Jurkat, Clone E6-1 (cell line): ENCODE measurements at regions not wholly inside any gene's neighbourhood (a gene's known extent, or its start where the extent isn't known, plus 50 kb on each side); places are given as distances from the start of the nearest gene placed in this dataset.
A peak's percentile ranks its signal among the peaks of the same experiment; 100 is the strongest.
"Not testable (repeated sequence)": the region's sequence is repeated elsewhere in the genome, so short reads cannot be mapped to it uniquely, and the experiment has no call there.

Source experiments
- DNase-seq: peaks from one replicate; pipeline ENCODE4 v3.0.0-alpha.2; 2011; ENCODE audit warnings: low read depth, low spot score
- H3K4me3 ChIP-seq: 2 replicates; pipeline ENCODE4 v1.5.1; 2011; ENCODE audit warnings: mild to moderate bottlenecking, low read length, control low read depth, moderate library complexity

DNA sequence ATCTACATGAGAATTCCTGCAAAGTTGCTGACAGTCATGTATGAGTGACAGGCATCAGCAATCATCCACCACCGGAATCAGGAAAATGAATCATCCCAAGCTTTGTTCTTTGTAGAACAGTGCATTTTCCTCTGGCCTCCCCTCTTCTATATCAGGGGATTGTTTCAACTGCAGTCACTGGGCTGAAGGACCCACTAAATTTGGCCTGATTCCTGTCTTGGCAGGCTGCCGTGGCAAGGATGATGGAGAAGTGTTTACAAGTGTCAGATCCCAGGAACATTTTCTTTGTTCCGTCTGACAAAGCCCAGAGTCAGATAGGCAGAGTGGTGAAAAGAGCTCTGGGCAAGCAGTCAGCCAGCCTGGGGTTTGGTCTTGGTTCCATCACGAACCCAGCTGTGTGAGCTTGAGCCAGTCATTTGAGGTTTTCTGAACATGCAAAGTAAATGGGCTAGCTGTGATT lies 175.1 kb upstream of the TSC22D2 start:
- DNase-seq: no peak
- no peak overlapping the region for H3K4me3 ChIP-seq

DNA sequence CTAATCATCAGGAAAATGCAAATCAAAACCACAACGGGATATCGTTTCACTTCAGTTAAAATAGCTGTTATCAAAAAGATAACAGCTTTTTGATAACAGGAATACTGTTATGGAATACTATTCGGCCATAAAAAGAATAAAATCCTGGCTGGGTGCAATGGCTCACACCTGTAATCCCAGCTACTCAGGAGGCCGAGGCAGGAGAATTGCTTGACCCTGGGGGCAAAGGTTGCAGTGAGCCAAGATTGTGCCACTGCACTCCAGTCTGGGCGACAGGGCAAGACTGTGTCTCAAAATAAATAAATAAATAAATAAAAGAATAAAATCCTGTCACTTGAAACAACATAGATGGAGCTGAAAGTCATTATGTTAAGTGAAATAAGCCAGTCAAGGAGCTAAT lies 178.1 kb upstream of the TSC22D2 start:
- H3K4me3 ChIP-seq: no peak overlapping the region
- DNase-seq: no peak

DNA sequence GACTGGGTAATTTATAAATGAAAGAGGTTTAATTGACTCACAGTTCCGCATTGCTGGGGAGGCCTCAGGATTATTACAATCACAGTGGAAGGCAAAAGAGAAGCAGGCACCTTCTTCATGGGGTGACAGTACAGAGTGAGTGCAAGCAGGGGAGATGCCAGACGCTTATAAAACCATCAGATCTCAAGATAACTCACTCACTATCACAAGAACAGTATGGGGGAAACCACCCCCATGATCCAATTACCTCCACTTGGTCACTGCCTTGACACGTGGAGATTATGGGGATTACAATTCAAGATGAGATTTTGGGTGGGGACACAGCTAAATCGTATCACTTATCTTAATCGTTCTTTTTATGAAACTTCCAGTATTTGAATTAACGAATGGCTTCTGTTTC lies 179.5 kb upstream of the TSC22D2 start:
- not testable (repeated sequence) for H3K4me3 ChIP-seq, DNase-seq

DNA sequence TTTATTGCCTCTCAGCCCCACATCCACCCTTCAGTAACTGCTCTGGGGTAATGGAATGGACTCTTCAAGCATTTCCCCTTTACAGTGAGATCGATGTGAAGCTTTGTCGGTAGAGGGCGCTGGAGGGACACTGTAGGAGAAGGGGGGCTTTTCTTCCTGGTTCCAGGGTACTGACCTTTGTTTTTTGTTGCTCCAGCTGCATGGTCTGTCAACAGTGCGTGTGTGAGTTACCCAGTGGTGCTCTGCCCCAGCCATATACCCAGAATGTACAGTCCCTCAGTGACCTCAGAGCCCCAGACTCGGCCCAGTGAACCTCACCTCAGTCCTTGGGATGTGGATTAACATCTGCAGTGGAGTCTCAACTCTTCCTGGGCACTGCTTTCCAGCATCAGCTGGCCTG lies 180.3 kb upstream of the TSC22D2 start:
- H3K4me3 ChIP-seq: no peak overlapping the region
- peak; percentile 41 for DNase-seq

DNA sequence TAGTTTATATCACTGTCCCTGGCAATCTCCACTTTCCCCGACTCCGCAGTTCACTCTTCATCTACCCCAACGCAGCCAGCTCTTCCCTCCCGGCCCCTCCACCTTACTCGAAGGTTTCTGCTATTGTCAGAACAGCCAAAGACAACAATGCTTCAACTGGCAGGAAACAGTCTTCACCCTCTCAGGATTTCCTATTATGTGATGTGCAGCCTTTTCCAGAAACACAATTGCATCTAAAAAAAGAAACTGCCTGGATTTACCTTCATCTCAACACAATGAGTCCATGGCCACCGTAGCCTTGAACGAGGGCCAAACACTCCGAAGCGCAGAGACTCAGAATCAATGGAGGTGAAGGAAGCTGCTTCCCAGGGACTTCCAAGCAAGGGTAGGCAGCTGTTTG lies 182.1 kb upstream of the TSC22D2 start:
- no peak for DNase-seq
- H3K4me3 ChIP-seq: no peak overlapping the region

DNA sequence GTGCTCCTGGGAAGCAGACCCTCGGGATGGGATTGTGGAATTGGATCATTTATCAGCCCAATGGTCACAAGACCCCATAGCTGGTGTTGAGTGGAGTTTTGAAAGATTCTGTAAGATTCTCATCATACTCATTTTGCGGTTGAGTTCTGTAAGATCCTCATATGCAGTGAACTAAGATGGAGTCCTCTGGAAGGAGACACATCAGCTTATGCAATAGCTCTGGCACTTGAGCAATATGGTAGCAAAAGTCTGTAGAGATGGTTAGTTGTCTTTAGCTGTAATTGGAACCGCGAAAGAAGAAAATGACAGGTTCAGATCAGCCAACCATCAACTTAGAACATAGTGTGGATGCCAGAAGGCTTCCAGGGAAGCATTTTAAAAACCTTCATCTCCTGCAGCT lies 184.5 kb upstream of the TSC22D2 start:
- no peak overlapping the region for H3K4me3 ChIP-seq
- DNase-seq: no peak

DNA sequence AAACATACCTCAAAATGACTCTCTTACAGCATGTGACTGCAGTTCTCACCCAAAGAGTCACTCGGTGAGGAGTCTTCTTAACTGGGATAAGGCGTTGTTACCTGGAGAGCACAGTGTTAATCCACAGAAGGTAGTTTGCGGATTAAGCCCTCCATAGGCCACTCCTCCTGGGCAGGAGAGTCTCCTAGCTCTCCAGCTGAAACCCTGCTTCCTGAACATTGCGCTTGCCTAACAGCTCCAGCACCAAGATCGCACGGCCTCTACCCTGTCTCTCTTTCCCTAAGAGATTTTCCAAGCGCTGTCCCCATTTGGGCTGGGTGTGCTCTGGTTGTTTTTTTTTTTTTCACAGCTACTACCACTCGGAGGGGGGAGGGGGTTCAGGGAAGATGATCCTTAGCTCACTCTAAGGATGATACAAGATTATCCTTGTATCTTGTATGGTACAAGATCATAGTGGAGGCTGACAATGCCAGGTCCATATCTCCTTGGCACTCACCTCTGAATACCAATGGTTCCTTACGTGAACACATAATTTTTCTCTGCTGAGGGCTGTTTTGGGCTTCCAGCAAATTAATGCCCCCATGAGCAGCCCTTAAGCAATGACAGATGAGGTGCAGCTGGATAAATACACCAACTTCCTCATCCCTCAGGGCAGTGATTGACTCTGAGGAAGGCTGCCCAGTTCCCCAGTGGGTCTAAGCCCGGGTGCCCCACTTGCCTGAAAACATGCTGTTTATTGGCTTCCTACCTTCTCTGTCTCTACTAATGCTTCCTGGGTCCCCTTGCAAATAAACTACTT lies 185.2 kb upstream of the TSC22D2 start:
- DNase-seq: no peak
- H3K4me3 ChIP-seq: no peak overlapping the region

DNA sequence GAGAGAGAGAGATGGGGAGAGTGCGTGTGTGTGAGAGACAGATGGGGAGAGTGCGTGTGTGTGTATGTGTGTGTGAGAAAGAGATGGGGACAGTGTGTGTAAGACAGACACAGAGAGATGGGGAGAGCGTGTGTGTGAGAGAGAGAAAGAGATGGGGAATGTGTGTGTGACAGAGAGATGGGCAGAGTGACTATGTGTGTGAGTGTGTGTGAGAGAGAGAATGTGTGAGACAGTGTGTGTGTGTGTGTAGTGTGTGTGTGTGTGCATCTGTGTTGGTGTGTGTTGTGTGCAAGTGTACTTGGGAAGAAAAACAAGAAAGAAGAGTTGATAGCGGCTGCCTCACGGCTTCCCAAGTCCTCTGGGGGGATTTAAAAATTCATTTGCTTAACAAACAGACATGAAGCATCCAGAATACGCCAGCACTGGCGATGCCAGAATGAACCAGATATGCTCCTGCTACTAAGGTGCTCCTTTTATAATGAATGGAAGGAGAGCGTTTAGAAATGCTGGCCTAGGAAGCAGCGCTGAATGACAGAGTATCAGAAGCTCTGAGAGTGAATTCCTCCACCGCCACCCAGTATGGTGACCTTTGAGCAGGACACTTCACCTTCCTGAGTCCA lies 186.1 kb upstream of the TSC22D2 start:
- DNase-seq: no peak
- no peak overlapping the region for H3K4me3 ChIP-seq

DNA sequence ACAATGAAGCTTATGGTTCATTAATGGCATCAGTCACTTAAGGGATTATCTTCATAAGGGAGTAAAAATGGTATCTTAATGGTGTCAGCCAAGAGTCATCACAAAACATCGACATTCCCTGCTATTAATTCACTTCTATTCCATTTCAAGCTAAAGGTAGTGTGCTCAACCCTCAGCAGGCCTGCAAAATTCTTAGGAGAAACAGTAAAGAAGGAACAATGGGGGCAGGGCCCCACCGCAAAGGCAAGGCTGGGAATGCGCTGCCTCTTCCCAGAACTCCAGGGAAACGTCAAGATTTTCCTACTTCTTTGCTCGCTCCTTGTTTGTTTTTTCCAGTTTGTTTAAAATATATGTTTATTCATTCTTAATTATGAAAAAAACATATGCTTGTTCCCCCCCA lies 187.3 kb upstream of the TSC22D2 start:
- H3K4me3 ChIP-seq: no peak overlapping the region
- no peak for DNase-seq

DNA sequence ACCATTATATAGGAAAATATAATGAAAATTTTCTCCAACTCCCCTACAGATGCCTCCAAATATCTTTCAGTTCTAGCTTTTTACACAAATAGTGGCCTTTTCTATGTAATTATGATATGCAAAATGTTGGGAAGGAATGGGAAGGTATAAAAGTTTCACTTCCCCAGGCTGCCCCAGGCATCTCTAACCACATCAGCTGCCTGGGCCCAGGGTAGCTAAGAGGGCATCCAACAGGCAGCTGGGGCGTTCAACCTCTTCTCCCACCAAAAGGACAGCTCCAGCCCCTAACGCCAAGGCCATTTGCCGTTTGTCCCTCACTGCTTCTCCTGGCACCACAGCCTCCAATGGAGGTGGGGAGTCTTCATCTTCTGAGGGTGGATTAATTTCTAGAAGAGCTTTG lies 188.1 kb upstream of the TSC22D2 start:
- no peak overlapping the region for H3K4me3 ChIP-seq
- DNase-seq: no peak

DNA sequence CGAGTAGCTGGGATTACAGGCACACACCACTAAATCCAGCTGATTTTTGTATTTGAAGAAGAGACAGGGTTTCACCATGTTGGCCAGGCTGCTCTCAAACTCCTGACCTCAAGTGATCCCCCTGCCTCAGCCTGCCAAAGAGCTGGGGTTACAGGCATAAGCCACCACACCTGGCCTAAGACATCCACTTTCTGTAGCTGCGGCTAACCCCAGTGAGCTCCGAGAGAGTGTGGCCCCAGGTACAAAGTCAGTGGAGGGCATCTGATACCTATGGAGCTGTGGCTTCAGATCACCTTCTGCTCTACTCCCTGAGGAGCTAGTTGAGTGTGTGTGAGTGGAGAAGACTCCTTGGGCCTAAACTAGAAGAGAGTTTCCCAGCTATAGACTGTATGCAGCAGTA lies 189.3 kb upstream of the TSC22D2 start:
- no peak for DNase-seq
- no peak overlapping the region for H3K4me3 ChIP-seq

DNA sequence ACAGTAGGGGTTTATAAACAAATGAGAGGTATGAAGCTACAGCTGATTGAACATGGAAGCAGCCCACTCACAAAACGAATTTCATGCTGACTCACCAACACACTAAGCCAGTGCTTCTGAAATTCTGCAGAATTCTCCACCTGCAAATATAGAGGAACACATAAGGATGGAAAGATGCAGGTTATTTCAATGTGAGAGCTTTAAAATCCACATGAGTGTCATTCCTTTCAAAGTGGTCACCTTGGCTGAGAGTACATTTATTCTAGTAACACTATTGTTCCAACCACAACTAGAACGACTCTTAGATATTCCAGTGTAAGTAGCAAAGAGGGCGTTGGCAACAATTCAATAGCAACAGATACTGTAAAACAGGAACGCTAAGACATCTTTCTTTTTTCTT lies 189.9 kb upstream of the TSC22D2 start:
- H3K4me3 ChIP-seq: no peak overlapping the region
- DNase-seq: no peak

DNA sequence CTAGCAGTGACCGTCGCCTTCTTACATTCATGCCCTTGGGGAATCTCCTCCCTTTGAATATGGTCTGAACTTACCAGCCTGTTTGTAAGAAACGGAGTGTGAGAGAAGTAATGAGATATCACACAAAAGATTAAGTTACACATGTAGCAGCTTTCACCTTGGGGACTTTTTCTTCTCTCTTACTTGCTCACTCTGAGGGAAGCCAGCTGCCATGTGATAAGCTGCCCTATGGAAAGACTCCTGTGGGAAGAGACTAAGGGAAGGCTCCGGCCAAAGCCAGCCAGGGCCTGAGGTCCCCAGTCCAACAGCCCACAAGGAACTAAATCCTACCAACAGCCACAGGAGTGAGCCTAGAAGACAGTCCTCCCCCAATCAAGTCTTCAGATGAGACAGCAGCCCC lies 190.4 kb upstream of the TSC22D2 start:
- DNase-seq: no peak
- H3K4me3 ChIP-seq: no peak overlapping the region

DNA sequence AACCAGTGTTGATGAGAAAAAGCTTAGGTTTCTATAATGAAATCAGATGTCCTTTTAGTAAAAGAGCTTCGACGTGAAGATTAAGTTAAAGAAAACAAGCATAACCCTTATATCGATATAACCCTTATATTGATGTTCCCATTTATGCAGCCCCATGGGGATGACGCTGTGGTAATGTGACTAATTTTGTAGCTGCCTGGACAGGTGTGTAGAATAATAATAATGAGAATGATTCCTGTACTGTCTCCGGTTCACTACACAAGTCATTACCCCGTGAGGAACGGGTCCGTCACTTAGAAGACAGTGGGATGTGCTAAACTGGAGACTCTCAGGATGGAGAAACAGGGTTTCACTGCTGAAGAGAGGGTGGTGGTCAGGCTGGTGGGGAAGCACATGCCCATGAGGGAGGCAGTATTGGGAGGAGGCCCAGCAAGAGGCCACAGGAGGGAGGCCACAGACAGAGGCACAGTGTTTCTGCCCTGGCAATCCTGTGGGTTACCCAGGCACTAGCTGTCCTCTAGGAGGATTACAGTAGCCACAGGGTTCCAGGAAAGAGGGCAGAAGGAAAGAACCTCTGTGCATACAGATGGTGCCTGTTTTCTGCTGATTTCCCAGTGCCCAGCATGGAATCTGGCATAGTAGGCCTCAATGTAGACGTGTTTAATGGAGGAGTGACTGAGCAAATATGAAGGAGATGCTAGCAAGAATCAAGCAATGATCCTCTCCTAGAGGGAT lies 191.1 kb upstream of the TSC22D2 start:
- H3K4me3 ChIP-seq: no peak overlapping the region
- DNase-seq: no peak

DNA sequence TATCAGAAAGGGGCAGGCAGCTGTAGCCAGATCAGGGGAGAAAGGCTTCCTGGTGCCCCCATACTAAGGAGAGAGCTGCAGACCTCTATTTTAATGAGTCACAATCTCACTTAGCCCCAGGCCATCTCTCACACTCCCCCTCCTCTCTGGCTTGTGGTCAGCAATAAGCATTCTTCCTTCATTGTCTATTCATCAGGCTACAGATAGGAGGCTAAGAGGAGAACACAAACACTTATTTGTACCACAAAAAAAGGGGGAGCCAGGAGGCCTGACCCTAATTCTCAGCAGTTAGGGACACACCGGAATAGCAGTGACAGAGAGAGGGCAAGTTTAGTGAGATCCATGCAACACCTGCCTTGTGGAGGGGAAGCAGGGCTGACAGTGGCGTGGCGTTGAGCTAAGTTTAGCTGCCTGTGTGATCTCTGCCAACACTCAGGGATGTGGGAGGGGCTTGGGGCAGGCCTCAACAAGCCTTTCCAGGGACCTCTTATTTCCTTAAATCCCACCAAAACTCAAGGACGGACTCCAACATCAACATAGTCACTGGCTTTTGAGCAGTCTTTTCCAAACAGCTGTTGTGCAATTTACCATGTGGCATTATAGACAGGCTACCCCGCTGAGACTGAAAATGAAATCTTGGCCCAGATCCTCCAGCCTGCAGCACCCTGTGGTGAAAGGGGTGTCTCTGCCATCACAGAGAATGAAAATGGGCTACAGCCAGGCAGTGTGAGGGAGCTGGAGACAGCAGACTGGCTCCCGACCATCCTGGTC lies 191.9 kb upstream of the TSC22D2 start:
- no peak overlapping the region for H3K4me3 ChIP-seq

DNA sequence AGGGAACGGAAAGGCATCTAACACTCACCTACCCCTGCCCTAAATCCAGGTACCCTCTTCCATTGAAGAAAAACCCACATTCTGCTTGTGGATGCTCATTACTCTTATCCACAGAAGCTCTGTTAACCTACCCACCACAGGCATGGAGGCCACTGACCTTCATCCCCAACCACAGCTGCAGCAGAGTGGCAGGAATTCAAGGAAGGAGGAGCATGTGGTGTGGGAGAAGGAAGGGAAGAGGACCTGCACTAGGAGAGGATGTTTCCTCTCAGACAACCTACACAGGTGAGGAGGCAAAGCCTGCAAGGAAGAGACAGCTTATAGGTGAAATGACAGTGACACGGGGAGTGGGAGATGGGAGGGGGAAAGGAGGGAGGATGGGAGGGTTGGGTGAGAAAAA lies 192.5 kb upstream of the TSC22D2 start:
- no peak for DNase-seq

More for the DNA sequence above, 191.9 kb upstream of the TSC22D2 start:
- no peak for DNase-seq

DNA sequence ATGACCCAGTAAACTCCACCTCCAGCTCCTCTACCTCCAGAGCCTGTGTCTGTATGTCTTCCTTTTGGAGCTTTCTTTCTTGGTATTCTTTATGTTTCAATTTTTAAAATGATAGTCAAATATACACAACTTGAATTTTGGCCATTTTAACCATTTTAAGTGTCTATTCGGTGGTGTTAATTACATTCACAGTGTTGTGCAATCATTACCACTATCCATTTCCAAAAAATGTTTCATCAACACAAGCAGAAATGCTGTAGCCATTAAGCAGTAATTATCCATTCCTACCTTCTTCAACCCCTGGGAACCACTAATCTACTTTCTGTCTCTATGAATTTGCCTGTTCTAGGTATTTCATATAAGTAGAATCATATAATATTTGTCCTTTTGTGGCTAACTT lies 194.5 kb upstream of the TSC22D2 start:
- no peak overlapping the region for H3K4me3 ChIP-seq
- no peak for DNase-seq

More for the DNA sequence above, 192.5 kb upstream of the TSC22D2 start:
- H3K4me3 ChIP-seq: no peak overlapping the region

DNA sequence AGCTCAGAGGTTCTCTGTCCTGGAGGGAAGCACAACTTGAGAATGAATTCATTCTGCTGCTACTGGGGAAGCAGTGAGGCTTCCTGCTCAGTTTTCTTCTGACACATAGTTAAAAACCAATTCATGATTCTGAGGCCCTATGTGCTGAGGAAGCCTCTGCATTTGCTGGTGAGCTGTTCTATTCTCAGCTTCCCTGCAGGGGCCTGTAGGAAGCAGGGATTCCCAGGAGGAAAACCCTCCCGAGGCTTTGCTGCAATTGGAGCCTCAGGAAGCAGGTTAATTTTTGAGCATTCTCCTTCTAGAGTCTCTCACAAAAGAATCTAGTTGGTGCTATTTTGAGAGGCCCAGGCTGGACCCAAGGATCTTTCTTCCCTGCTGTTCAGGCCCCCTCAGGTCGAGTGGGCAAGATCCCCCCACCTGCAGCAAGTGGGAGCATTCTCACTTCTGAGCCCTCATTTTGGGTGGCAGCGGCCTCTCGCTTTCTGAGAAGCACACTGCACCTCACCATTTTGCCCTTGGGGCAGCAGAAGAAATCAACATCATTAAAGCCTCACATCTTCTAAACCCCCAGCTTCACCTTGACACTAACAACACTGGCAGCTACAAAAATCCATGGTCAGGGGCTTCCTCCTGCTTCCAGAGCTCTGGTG lies 197.5 kb upstream of the TSC22D2 start:
- no peak for DNase-seq
- H3K4me3 ChIP-seq: no peak overlapping the region

DNA sequence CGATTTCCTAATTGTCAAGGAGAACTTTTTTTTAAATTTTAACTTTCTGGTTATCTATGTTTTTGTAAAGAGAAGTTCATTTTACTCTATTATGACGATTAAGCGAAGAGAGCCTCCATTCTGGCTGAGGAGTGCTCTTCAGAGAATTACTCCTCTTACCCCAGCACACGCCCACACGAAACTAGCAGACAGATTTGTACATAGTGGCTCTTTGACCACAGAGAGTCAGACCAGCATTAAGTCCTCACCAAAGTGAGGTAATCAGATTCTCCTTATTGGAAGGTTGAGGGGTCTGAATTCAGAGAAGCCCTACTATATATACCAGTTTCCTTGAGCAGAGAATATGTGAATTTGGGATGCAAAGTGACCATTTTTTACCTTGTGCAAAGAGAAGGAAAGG lies 204.8 kb upstream of the TSC22D2 start:
- DNase-seq: no peak
- no peak overlapping the region for H3K4me3 ChIP-seq
